ENCODE measurements at regions not wholly inside any gene's neighbourhood (a gene's known extent, or its start where the extent isn't known, plus 50 kb on each side); places are given as distances from the start of the nearest gene placed in this dataset.

DNA sequence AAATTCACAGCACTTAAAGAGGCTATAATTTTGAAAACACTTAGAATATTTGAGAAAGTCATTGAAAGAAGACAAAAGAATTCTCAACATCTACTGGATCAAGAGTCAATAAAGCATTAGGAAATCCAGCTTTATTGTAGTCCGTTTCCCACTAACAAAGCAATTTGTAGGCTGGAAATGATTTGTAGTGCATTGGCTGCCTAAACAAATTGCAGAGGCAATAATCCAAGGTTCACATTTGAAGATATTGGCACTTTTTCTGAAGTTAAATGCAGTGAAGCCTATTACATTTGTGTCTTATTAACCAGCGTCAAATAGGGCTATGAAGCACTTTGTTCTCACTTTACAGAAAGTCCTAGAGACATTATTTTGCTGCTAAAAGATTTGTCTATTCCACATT, 848.1 kb upstream of the SLITRK1 start:
- H3K27ac ChIP-seq: no peak overlapping the region
- TF ChIP-seq, protein P1, sequence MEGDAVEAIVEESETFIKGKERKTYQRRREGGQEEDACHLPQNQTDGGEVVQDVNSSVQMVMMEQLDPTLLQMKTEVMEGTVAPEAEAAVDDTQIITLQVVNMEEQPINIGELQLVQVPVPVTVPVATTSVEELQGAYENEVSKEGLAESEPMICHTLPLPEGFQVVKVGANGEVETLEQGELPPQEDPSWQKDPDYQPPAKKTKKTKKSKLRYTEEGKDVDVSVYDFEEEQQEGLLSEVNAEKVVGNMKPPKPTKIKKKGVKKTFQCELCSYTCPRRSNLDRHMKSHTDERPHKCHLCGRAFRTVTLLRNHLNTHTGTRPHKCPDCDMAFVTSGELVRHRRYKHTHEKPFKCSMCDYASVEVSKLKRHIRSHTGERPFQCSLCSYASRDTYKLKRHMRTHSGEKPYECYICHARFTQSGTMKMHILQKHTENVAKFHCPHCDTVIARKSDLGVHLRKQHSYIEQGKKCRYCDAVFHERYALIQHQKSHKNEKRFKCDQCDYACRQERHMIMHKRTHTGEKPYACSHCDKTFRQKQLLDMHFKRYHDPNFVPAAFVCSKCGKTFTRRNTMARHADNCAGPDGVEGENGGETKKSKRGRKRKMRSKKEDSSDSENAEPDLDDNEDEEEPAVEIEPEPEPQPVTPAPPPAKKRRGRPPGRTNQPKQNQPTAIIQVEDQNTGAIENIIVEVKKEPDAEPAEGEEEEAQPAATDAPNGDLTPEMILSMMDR (conservative IDR thresholded peaks at IDR 0.05): no peak

DNA sequence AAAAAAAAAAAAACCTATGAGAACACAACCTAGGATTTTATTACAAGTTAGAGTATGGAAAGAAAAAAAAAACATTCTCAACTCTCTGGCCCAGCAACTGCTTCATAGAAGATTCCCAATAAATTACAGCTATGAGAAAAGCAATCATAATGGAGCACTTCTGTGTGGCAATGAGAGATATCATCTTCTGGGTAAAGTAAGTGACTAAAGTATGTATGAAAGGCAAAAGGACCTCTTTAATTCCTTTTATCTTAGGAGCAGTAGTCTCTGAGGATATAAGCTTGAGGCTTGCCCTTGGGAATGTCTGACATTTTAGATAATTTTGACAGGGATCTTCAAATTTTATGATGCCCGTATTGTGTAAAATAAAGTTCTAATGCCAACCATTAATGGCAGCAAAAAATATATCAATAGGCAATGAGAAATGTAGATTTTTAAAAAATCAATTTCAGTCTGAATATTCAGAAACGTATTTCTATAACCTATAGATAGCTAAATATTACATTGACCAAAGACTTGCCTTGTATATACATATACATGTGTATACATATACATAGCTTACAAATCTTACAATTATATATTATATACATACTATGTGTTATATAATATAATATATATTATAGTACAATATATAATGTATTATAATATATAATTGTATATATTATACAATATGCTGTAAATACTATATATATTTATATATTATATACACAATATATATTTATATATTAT, 823.9 kb upstream of the SLITRK1 start:
- TF ChIP-seq, protein P1 (conservative IDR thresholded peaks at IDR 0.05): no peak
- H3K27ac ChIP-seq: no peak overlapping the region

DNA sequence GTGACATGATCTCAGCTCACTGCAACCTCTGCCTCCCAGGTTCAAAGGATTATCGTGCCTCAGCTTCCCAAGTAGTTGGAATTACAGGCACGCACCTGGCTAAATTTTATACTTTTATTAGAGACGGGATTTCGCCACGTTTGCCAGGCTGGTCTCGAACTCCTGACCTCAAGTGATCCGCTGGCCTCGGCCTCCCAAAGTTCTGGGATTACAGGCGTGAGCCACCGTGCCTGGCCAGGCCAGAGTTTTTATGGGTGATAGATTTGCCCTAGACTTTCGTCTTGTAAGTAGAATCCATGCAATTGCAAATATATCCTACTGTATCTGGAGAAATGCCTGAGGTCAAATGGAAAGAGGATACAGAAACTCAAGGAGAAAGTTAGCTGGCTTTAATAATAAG, 819.9 kb upstream of the SLITRK1 start:
- TF ChIP-seq, protein P1 (conservative IDR thresholded peaks at IDR 0.05): no peak
- no peak overlapping the region for H3K27ac ChIP-seq

DNA sequence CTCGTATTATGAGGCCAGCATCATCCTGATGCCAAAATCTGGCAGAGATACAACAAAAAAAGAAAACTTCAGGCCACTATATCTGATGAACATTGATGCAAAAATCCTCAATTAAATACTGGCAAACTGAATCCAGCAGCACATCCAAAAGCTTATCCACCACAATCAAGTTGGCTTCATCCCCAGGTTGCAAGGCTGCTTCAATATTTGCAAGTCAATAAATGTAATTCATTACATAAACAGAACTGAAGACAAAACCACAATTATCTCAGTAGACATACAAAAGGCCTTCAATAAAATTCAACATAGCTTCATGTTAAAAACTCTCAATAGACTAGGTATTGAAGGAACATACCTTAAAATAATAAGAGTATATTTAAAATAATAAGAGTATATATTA, 815.3 kb upstream of the SLITRK1 start:
- H3K27ac ChIP-seq: peak overlapping the region; percentile 53

DNA sequence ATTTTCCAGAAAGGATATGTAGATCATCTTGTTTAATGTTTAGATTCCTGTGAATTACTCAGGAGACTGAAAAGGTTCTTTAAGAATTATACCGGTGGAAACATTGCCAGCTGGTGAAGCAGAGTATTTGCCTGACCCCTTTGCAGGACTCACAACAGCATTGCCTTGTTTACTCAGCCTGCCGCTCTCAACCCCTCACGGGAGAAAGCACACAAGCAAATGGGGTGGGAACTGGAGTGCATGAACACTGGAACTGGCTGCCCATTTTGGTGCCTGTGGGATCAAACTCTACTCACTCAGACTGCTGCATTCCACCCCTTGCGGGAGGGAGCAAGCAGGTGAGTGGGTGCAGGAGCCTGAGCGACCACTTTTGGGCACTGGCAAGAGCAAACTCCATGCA, 804.7 kb upstream of the SLITRK1 start:
- H3K27ac ChIP-seq: no peak overlapping the region
- TF ChIP-seq, protein P1 (conservative IDR thresholded peaks at IDR 0.05): no peak

DNA sequence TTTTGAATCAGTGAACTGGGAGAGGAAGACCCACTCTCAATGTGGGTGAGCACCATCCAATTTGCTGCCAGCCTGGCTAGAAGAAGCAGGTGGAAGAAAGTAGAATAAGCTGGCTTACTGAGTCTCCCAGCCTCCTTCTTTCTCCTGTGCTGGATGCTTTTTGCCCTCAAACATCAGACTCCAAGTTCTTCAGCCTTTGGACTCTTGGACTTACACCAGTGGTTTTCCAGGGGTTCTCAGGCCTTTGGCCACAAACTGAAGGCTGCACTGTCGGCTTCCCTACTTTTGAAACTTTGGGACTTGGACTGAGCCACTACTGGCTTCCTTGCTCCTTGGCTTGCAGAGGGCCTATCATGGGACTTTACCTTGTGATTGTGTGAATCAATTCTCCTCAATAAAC, 804.2 kb upstream of the SLITRK1 start:
- H3K27ac ChIP-seq: no peak overlapping the region
- TF ChIP-seq, protein P1 (conservative IDR thresholded peaks at IDR 0.05): no peak

DNA sequence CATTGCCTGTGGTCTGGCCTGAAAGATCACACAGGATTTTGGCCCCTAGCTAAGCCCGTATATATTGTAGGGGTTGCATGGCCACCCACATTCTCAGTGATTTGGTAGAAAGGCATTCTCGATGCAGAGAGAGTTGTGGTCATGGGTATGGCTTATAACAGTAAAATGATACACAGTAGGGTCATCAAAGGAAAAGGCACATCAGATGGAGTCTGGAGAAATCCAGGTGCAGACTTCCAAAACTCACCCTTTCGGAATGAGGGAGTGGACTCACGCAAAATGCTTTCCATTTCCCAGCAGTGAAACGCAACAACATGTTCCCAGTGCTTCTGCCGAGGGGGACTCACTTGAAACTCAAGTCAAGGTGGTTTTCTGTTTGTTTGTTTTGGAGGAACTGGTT, 802.5 kb upstream of the SLITRK1 start:
- TF ChIP-seq, protein P1 (conservative IDR thresholded peaks at IDR 0.05): no peak

DNA sequence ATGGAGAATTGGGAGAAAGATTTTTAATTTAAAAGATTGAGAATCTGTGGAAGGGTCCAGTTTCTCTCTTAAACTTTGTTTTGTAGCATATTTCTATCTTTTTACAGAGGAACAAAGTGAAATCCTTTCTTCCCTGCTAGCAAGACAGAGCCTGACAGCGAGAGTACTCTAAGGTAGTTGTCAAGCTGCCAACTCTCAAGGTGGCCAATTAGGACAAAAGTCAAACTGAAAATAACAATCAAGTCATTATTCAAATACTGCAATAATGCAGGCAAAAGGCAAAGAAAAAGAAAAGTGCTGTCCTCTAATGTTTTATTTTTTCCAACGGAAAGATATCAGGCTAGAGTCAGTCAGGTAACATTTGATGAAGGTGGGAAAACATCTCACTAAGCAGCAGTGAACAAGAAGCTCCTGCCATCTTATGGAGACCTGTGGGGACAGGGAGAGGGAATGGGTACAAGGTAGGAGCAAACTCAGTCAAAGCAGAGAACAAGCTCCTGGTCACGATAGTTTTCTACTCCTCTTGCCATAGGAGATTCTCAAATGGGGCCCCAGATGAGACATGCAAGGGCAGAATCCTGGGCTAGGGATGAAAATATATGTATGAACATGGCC, 801.9 kb upstream of the SLITRK1 start:
- TF ChIP-seq, protein P1 (conservative IDR thresholded peaks at IDR 0.05): no peak
- H3K27ac ChIP-seq: no peak overlapping the region

More for the DNA sequence above, 802.5 kb upstream of the SLITRK1 start:
- H3K27ac ChIP-seq: no peak overlapping the region

Measured in VCaP (cell line).